MCF 10A (cell line): ENCODE measurements at regions not wholly inside any gene's neighbourhood (a gene's known extent, or its start where the extent isn't known, plus 50 kb on each side); places are given as distances from the start of the nearest gene placed in this dataset.

Experiments
- BruUV-seq: library from RNA; stranded (reverse); fragments of 400-500 nt; replicated peaks from 2 replicates; lab custom pipeline; 2021; lab: Mats Ljungman, UMichigan
- CTCF ChIA-PET: fragments of 300-600 bp; sonication (Branson Sonifier 250); formaldehyde crosslinking; extraction: SDS; loops from one replicate; lab custom pipeline; 2021; ENCODE audit warnings: antibody characterized with exemption, inconsistent platforms; lab: Yijun Ruan, JAX
- POLR2A ChIA-PET: fragments of 300-600, 350-650 bp; sonication (Branson Sonifier 250); formaldehyde crosslinking; extraction: SDS; loops from one replicate; lab custom pipeline; 2020; ENCODE audit warnings: antibody characterized with exemption, inconsistent platforms; lab: Yijun Ruan, JAX
- DNase-seq: peaks from one replicate; pipeline ENCODE4 v3.0.0-alpha.2; 2018; ENCODE audit not compliant: unreplicated experiment
- H3K27ac Mint-ChIP-seq: one replicate; pipeline ENCODE4 v1.8.0; 2022; ENCODE audit warnings: mild to moderate bottlenecking, low read depth, mixed read lengths; ENCODE audit not compliant: unreplicated experiment
- H3K27me3 Mint-ChIP-seq: one replicate; pipeline ENCODE4 v1.8.0; 2022; ENCODE audit warnings: mixed read lengths; ENCODE audit not compliant: insufficient read depth, unreplicated experiment
- H3K36me3 Mint-ChIP-seq: one replicate; pipeline ENCODE4 v1.8.0; 2022; ENCODE audit warnings: mild to moderate bottlenecking, moderate library complexity, mixed read lengths; ENCODE audit not compliant: insufficient read depth, unreplicated experiment
- H3K4me1 Mint-ChIP-seq: one replicate; pipeline ENCODE4 v1.8.0; 2022; ENCODE audit warnings: mixed read lengths; ENCODE audit not compliant: insufficient read depth, unreplicated experiment
- H3K4me3 Mint-ChIP-seq: one replicate; pipeline ENCODE4 v1.8.0; 2022; ENCODE audit warnings: mild to moderate bottlenecking, moderate library complexity, mixed read lengths; ENCODE audit not compliant: unreplicated experiment
- H3K9me3 Mint-ChIP-seq: one replicate; pipeline ENCODE4 v1.8.0; 2022; ENCODE audit warnings: mixed read lengths; ENCODE audit not compliant: unreplicated experiment
- CTCF ChIP-seq: fragments of 200-600 bp; IDR thresholded peaks from one replicate; pipeline ENCODE4 v1.8.0; 2022; ENCODE audit warnings: antibody characterized with exemption, mild to moderate bottlenecking; ENCODE audit not compliant: unreplicated experiment
- intact Hi-C: fragments of 100-400 bp; cut with micrococcal nuclease; formaldehyde crosslinking; loops from 2 replicates; pipeline ENCODE4 v1.14.1; 2022

DNA sequence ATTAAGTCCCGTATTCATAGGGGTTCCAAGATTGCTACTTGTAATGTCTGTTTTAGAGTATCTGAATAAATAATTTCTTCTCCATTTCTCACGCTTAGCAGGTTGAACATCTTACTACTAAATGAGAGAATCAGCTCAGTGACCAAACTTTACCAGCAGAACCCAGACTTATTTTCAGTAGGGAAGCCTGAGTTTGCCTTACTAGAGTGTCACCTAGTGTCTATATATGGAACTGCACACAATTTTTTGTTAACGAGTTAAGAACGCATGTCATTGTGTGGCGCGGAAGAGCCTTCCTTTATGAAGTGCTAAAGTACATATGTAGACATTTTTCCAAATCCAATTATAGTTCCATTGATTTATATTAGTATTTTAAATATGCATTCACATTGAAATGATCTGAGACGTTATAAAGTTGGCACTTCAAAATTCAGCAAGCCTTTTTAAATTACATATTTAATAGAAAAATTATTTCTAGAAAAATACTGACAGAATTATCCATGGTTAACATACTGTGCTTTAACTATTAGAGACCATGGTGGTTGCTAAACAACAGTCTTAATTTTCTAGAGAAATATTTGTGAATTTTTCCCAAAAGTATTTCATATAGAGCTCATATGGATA lies 88.3 kb downstream of the RPS29 start:
- intact Hi-C loops = loop anchor here (1.0 to 5.0 kb wide), 2 partner anchors 36 to 326 kb away; no protein-coding TSS in a partner anchor
- ChIA-PET POLR2A (interaction anchor here (1.1 to 1.5 kb wide), 2 partner anchors 24 to 36 kb away, joined by 3 to 5 read pairs; no protein-coding TSS in a partner anchor), CTCF (interaction anchor here (0.6 to 7.0 kb wide), 34 partner anchors 9 to 1719 kb away, joined by 3 to 97 read pairs (median 4); no protein-coding TSS in a partner anchor)
- no peaks in the 10 kb centered on the region for H3K9me3 Mint-ChIP-seq
- no TSS peak for BruUV-seq
- no peak overlapping the region for H3K27ac Mint-ChIP-seq
- DNase-seq = peak; percentile 68
- H3K4me3 Mint-ChIP-seq = no peak overlapping the region
- H3K27me3 Mint-ChIP-seq = no peaks in the 10 kb centered on the region
- peak; percentile 78 for TF ChIP-seq CTCF
- H3K4me1 Mint-ChIP-seq = no peaks in the 10 kb centered on the region
- no peaks in the 10 kb centered on the region for H3K36me3 Mint-ChIP-seq

- intact Hi-C loops = loop anchor here (1.0 to 5.0 kb wide), 2 partner anchors 35 to 325 kb away; no protein-coding TSS in a partner anchor
- no peak for TF ChIP-seq CTCF
- Mint-ChIP-seq H3K4me3 (no peak overlapping the region), H3K27ac (no peak overlapping the region), H3K9me3 (no peaks in the 10 kb centered on the region), H3K36me3 (no peaks in the 10 kb centered on the region), H3K4me1 (no peaks in the 10 kb centered on the region), H3K27me3 (no peaks in the 10 kb centered on the region)
- BruUV-seq = no TSS peak
- DNase-seq = no peak
- POLR2A ChIA-PET = interaction anchor here (0.6 to 1.5 kb wide), 3 partner anchors 24 to 137 kb away, joined by 3 to 5 read pairs (median 3); no protein-coding TSS in a partner anchor
- CTCF ChIA-PET = interaction anchor here (0.6 to 7.0 kb wide), 28 partner anchors 9 to 1719 kb away, joined by 3 to 97 read pairs (median 4); no protein-coding TSS in a partner anchor
Observed at GRCh38 chr14:49497267-49497666, 88.9 kb downstream of the RPS29 start.

GRCh38 chr14:49494836-49495235 lies 91.3 kb downstream of the RPS29 start:
- Mint-ChIP-seq H3K27me3 (no peaks in the 10 kb centered on the region), H3K4me1 (no peaks in the 10 kb centered on the region), H3K36me3 (no peaks in the 10 kb centered on the region), H3K9me3 (no peaks in the 10 kb centered on the region), H3K27ac (no peak overlapping the region), H3K4me3 (no peak overlapping the region)
- no TSS peak for BruUV-seq
- no peak for TF ChIP-seq CTCF
- POLR2A ChIA-PET = no interaction called here
- DNase-seq = no peak
- intact Hi-C loops = loop anchor here (5.0 kb wide), 1 partner anchor 323 kb away; no protein-coding TSS in a partner anchor
- CTCF ChIA-PET = interaction anchor here (0.6 to 7.0 kb wide), 4 partner anchors 16 to 198 kb away, joined by 3 to 97 read pairs (median 32); no protein-coding TSS in a partner anchor

- H3K9me3 Mint-ChIP-seq = no peaks in the 10 kb centered on the region
- ChIA-PET POLR2A (no interaction called here), CTCF (interaction anchor here (0.7 kb wide), 1 partner anchor 1930 kb away, joined by 3 read pairs; no protein-coding TSS in a partner anchor)
- BruUV-seq = no TSS peak
- TF ChIP-seq CTCF = no peak
- no peaks in the 10 kb centered on the region for H3K36me3 Mint-ChIP-seq
- no peaks in the 10 kb centered on the region for H3K4me1 Mint-ChIP-seq
- no peak overlapping the region for H3K4me3 Mint-ChIP-seq
- intact Hi-C loops = no loop called here
- DNase-seq = no peak
- H3K27me3 Mint-ChIP-seq = no peaks in the 10 kb centered on the region
- H3K27ac Mint-ChIP-seq = no peak overlapping the region
Observed at GRCh38 chr14:49493557-49493956, 92.6 kb downstream of the RPS29 start.
